Kasumi-1 (cell line): ENCODE measurements at regions not wholly inside any gene's neighbourhood (a gene's known extent, or its start where the extent isn't known, plus 50 kb on each side); places are given as distances from the start of the nearest gene placed in this dataset.
"Not testable (repeated sequence)": the region's sequence is repeated elsewhere in the genome, so short reads cannot be mapped to it uniquely, and the experiment has no call there.

Experiments used
- DNase-seq, 2 experiments: peaks; one replicate each; lab custom pipeline; 2025; lab: John Stamatoyannopoulos, UW

DNA sequence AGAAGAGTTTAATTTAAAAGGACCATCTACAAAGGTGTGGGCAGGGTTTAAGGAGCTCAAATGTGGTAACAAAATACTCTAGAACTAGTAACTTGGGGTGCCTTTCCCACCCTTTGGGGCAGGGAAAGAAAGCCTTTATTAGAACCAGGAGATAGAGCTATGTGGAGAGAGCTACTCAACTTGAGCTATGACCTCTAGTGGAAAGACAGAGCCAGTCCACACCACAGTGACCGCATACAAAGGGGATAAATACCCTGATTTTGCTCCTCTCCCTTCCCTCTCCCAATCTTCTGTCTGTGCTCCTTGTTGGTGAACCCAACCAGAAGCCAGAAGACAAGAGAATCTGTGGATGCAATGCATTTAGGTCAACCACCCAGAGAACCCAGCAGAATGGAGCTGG, 54.4 kb upstream of the JAK1 start:
- DNase-seq: no peak

- DNase-seq: no peak
Measured at GRCh38 chr1:65021795-65022194, 55.4 kb upstream of the JAK1 start.

- DNase-seq: no peak
Measured at GRCh38 chr1:65022216-65022615, 55.9 kb upstream of the JAK1 start.

GRCh38 chr1:65025794-65026193, 59.4 kb upstream of the JAK1 start:
- DNase-seq: no peak

DNA sequence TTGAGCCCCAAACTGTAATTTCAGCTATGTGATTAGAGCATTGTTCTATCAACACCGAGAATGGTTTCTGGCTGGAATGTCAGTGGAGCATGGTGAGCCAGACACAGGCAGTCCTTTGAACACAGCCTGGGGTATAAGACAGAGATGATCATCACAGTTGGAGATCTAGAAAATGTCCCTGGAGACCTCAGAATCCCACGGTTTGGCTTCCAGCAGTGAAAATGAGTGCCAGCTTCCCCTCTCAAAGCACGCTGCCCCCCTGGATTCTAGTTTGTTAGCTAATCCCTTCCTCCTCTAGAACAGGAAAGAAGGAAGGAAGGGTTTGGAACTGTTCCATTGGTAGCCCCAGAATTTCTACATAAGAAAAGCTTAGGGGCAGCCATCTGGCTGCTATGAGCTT, 59.9 kb upstream of the JAK1 start:
- no peak for DNase-seq

DNA sequence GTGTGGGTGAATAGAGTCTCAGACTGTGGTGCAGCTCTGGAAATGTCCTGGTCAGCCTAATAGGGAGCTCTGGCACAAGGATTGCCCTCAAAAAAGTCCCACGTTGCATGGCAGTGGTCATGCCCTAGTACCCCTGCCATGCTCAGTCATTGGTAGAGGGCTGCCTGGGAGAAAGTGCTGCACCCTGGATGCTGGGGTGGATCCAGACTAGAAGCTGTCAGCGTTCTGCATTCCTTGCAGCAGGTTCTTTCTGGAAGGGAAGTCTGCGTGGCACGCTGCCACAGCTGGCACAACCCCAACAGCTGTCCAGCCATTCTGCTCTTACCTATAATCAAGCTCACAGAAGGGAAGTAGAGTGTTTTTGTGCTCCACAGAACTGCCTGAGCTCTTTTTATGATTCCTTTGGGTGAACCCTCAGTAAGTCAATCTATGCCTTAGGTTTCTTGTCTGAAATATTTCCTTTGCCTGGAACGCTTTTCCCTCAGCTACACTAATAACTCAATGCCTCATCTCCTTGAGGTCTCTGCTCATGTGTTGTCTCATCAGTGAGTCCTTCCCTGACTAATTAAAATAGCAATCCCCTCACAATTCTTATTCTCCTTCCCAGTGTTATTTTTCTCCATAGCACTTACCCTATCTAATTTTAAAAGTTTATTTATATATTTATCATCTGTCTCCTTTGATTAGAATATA, 61.5 kb upstream of the JAK1 start:
- no peak for DNase-seq

DNA sequence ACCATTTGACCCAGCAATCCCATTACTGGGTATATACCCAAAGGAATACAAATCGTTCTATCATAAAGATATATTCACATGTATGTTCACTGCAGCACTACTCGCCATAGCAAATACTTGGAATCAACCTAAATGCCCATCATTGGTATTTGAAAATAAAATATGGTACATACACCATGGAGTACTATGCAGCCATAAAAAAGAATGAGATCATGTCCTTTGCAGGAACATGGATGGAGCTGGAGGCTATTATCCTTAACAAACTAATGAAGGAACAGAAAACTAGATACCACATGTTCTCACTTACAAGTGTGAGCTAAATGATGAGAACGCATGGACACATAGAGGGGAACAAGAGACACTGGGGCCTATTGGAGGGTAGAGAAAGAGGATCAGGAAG, 63.1 kb upstream of the JAK1 start:
- not testable (repeated sequence) for DNase-seq

DNA sequence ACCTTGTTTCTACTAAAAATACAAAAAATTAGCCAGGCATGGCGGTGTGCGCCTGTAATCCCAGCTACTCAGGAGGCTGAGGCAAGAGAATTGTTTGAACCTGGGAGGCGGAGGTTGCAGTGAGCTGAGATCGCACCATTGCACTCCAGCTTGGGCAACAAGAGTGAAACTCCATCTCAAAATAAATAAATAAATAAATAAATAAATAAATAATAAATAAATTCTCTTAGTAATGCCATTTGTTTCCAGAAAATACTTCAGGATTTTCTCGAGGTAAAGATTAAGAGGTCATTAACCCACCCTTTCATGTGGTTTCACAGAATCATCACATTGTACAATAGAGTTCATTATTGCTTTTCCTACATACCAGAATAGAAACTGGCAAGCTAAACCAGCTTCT, 68.5 kb upstream of the JAK1 start:
- not testable (repeated sequence) for DNase-seq

DNA sequence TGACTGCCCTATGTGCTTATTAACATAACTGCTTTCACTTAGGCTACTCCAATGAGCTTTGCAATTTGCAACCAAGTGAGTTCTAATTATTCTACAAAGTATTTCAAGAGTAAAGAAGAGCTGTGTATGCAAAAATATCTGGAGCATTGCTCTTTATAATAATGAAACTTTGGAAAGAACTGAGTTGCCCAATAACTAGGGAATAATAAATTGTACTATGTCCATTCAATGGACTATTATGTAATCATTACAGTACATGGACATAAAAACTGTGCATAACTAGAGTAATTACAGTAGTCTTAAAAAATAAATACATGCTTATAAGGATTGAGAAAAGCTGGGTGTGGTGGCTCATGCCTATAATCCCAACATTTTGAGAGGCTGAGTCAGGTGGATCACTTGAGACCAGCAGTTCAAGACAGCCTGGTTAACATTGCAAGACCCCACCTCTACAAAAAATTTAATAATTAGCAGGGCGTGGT, 70.3 kb upstream of the JAK1 start:
- no peak for DNase-seq

DNA sequence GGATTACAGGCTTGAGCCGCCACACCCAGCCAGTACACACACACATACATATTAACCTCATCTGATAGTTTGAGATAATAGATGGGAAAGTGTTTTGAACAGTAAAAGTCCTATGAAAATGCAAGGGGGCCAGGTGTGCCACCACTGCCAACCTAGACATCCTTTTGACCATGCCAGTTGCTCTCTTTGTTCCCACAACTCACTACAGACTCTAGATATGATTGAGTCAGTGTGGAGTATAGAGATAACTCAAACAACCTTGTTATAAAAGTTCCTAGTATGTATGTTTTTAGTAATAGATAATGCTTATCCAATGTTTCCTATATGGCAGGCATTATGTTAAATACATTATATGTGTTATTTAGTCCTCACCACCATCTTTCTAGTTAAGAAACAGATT, 72.7 kb upstream of the JAK1 start:
- DNase-seq: no peak

DNA sequence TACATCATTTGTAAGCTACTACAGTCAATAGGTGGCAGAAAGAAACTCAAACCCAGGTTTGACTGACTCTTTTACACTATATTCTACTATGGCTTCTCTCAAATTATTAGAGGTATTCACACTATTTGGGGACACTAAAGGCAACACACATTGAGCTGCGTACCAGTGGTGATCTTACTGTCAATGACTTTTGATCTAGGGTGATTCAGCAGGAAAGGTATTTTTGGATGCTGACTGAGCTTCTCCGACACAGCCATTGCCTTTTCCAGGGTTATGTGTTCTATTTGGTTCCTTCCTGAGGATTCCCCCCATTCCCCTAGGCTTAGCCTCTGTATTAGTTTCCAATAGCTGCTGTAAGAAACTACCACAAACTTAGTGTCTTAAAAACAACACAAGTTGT, 73.2 kb upstream of the JAK1 start:
- no peak for DNase-seq

DNA sequence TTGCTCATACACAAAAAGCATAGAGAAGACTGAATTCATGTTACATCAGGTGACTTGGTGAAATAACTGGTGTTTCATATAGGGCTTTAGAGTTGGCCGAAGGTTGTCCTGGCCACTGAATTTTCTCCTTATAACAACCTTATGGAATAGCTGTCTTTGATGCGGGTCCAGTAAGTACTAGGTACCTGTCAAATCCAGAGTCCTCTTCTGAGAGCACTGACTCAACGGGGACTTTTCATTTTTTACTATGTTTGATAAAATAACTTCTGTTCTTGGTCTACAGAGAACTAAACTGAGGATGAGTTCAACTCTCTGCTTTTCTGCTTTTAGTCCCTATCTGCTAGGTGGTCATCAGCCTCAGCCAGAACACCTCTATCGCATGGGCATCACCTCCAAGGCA, 76.1 kb upstream of the JAK1 start:
- no peak for DNase-seq

GRCh38 chr1:65044411-65044810, 78.1 kb upstream of the JAK1 start:
- no peak for DNase-seq

DNA sequence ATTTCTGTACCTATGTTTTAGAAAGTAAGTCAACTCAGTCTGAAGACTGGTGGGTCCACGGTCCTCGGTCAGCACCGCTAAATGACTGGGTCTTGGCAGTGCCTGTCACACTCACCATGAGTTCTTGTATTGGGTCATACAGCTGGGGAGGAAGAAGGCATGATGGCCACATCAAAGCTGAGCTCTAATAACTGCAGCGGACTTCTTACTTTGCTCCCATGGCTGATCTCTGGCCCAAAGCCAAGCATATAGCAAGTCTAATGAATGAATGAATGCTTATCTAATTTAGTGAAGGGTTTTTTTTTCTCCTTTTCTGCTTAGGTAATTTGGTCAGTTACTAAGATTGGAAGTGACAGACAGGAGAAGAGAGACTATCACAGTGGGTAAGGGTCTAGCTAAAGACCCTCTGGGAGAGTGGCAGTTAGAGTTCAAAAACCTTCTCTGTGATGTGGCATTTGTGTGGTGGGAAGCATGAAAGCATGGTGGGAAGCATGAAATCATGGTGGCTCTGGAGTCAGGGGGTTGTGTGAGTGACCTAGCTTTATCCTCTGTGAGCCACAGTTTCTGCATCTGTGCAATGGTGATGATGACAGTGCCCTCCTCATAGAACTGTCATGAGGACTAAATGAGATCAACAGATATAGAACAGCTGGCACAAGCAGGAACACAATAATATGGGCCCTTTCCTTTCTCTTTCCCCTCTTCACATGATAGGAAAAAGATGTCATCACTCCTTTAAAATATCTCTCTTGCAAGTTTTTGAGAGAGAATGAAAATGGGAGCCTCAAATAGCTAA, 78.9 kb upstream of the JAK1 start:
- no peak for DNase-seq

GRCh38 chr1:65048335-65048734, 82.0 kb upstream of the JAK1 start:
- no peak for DNase-seq

DNA sequence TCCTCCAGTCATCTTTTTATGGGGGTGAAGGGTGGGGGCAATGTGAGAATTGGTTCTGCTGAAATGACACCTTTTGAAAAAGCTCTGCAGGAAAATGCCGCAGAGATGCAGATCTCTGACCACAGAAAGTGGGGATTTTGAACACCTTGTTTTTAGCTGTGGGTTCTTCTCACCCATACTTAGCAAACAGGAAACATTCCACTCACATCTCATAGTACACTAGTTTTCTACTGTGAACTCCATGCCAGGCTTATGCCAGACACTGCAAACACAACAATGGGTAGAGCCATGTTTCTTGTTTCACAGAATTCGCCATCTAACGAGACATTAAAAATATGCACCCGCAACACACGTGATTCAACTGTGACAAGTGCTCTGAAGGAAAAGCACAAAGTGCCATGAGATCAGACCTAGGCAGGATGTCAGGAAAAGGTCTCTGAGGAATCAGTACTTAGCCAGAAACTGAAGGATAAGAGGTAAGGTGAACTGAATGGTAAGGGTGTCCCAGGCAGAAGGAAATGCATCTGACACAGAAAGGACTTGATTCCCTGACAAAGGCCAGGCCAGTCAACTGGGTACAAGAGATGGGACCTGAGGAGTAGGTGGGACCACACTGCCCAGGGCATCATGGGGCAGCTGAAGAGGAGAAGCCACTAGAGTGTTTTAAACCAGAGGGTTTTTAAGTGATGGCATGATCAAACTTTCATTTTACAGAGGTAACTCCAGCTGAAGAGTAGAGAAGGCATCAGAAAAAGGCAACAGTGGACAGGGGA, 83.8 kb upstream of the JAK1 start:
- no peak for DNase-seq

DNA sequence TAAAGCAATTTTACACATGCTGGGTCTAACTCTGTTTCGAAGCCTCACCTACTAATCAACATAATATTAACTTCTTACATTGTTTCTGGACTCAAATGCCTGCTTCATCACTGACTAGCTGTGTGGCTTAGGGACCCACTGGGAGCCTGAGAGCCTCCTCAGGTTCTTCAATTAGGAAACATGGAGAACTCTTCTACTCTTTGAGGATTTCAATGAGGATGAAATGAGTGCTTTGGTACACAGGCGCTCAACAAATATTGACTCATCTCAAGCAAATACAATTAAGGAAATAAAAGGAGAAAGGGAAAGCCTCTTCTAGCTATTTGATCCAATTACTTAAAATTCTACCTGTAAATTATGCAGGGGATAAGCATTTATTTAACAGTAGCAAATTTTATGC, 84.4 kb upstream of the JAK1 start:
- no peak for DNase-seq

- no peak for DNase-seq
Measured at GRCh38 chr1:65054481-65054880, 88.1 kb upstream of the JAK1 start.

DNA sequence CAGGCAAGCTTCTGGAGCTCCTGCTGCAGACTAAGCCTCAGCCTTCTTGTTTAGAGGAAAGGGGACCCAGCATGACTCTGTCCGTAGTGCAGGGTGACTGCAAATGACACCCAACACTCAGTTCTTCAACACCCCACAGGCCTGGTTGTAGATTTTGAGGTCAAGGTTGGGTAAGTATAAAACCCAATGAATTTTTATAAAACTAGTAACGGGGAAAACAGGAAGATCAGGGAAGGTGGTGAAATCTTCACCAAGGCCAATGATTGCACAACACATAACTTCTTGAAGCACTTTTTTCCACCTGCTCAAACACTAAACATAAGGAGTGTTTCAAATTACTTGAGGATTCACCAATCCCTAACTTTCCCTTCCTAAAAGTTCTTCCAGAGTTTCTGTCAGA, 89.4 kb upstream of the JAK1 start:
- DNase-seq: peak; percentile 9 to 15

DNA sequence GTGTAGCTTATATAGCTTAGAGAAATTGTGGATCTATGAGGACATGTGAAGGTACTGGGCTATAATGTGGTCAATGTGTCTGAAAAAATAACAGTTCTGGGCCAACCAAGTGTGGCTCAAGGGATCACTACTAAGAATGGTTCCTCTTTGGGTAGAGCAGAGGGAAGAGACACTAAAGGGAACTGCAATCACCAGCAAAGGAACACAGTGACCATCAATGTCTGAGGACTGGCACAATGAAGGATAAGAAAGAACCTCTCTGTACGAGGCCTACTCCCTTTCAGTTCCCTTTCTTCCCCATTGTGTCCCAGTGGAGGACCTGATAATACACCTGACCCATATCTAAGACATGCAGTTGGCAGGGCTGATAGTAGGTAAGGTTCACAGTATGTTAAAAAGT, 89.9 kb upstream of the JAK1 start:
- peak in 1 of 2 experiments; percentile 37 for DNase-seq

DNA sequence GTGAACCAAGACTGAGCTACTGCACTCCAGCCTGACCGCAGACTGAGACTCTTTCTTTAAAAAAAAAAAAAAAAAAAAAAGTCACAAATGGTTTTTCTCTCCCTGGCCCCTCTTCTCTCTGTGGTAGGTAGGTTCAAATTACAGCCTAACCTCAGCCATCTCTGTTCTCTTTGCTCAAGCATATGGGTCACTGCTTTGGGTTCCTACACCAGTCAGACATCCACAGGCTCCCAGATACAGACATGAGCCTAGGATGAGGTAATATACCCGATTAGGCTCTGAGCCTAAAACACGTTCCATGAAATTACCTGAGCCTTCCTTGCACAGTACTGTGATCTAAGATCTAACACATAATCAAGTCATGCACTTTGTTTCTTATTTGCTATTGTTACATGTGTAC, 90.5 kb upstream of the JAK1 start:
- no peak for DNase-seq

- DNase-seq: peak; percentile 42 to 72
Measured at GRCh38 chr1:65059930-65060538, 88.0 kb upstream of the AK4 start.
